ENCODE measurements at regions not wholly inside any gene's neighbourhood (a gene's known extent, or its start where the extent isn't known, plus 50 kb on each side); places are given as distances from the start of the nearest gene placed in this dataset.

- TF ChIP-seq TAF7 (optimal IDR thresholded peaks at IDR 0.05; ENCODE audit: borderline replicate concordance, low read depth, low read length) (no peak), CHD7 (IDR thresholded peaks at IDR 0.05; ENCODE audit: insufficient replicate concordance, low read length) (no peak), SIRT6 (IDR thresholded peaks at IDR 0.05; ENCODE audit: low read length) (no peak)
Measured at GRCh38 chr20:22523128-22523498, 61.3 kb downstream of the FOXA2 start (continued).

Measured in H1 (cell line).